LNCAP (cell line): ENCODE measurements at regions not wholly inside any gene's neighbourhood (a gene's known extent, or its start where the extent isn't known, plus 50 kb on each side); places are given as distances from the start of the nearest gene placed in this dataset.

ENCODE experiments used
- CTCF ChIP-seq: fragments of 450-650 bp; IDR thresholded peaks from 2 replicates; pipeline ENCODE4 v1.5.1; 2017; ENCODE audit warnings: mild to moderate bottlenecking

DNA sequence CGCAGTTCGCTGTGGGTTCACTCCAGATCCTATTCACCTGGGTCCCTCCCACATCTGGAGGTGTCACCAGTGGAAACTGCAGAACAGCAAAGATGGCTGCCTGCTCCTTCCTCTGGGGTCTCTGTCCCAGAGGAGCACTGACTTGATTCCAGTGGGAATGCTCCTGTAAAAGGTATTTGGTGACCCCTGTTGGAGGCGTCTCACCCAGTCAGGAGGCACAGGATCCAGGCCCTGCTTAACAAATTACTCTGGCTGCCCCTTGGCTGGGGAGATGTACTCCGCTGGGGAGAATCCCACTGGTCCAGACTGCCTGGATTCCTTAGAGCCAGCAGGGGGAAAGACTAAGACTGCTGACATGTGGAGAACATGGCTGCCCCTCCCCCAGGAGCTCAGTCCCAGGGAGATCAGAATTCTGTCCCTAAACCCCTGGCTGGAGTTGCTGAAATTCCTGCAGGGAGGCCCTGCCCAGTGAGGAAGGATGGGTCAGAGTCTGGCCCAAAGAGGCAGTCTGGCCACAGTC lies 483.0 kb downstream of the CBLN4 start:
- no peak for TF ChIP-seq CTCF

- TF ChIP-seq CTCF: no peak
Measured at GRCh38 chr20:55515832-55516231, 489.5 kb downstream of the CBLN4 start.

- TF ChIP-seq CTCF: no peak
Measured at GRCh38 chr20:55514531-55514930, 490.8 kb downstream of the CBLN4 start.

- TF ChIP-seq CTCF: no peak
Measured at GRCh38 chr20:55513954-55514353, 491.4 kb downstream of the CBLN4 start.

GRCh38 chr20:55500130-55500529 lies 505.2 kb downstream of the CBLN4 start:
- TF ChIP-seq CTCF: no peak

- TF ChIP-seq CTCF: no peak
Measured at GRCh38 chr20:55488593-55488992, 516.7 kb downstream of the CBLN4 start.

DNA sequence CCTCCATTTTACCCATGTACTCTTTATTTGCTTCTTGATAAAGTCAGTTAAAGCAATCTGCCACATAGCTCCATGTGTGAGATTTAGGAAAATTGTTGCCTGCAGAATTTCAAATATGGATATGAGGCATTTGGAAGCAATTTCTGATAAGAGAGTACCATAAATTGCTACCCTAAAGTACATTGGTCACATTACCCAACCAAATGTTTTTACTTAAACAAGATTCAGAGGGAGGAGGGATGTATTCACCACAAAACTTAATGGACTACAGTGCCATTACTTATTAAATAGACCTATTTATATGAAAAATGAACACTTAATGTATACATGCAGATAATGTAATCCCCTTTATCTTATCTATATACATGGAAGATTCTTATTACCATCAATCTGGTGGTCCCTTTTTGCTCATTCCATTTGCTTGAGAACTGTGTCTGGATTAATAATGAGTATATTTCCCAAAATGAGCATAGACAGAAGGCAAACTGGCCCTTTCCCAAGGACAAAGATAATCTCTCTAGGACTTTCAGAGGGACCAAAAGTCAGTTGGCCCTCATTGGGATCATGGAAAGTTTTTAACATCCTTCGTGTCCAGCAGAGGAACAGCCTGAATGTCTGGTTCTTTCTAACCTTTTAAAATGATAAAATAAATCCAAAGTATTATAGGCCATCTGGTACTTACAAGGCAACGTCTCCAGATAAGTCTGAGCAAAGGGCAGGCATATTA lies 526.4 kb downstream of the CBLN4 start:
- no peak for TF ChIP-seq CTCF
